GM12891 (cell line): ENCODE measurements at regions not wholly inside any gene's neighbourhood (a gene's known extent, or its start where the extent isn't known, plus 50 kb on each side); places are given as distances from the start of the nearest gene placed in this dataset.
"Not testable (repeated sequence)": the region's sequence is repeated elsewhere in the genome, so short reads cannot be mapped to it uniquely, and the experiment has no call there.

Source experiments
- POLR2A ChIP-seq: IDR thresholded peaks from 2 replicates; pipeline ENCODE4 v1.6.1; 2011; ENCODE audit warnings: low read depth, low read length, control low read depth
- POLR2AphosphoS5 ChIP-seq: IDR thresholded peaks from 2 replicates; pipeline ENCODE4 v1.6.1; 2011; ENCODE audit warnings: low read depth, low read length, control low read depth
- SPI1 ChIP-seq: IDR thresholded peaks from 2 replicates; pipeline ENCODE4 v1.6.1; 2011; ENCODE audit warnings: low read depth, low read length, control low read depth

GRCh38 chr2:82326180-82326767 lies 2021.7 kb upstream of the LRRTM1 start:
- not testable (repeated sequence) for TF ChIP-seq POLR2AphosphoS5, POLR2A, SPI1
